CD4-positive, alpha-beta T cell treated with Interleukin-6 at 100 ng/mL for 8 hours (primary cell): ENCODE measurements at regions not wholly inside any gene's neighbourhood (a gene's known extent, or its start where the extent isn't known, plus 50 kb on each side); places are given as distances from the start of the nearest gene placed in this dataset.
"Not testable (repeated sequence)": the region's sequence is repeated elsewhere in the genome, so short reads cannot be mapped to it uniquely, and the experiment has no call there.

Experiments used
- DNase-seq: peaks from one replicate; pipeline ENCODE4 v3.0.0-alpha.2; 2020; ENCODE audit warnings: mixed read lengths, low spot score

GRCh38 chr3:28149960-28150359, 91.5 kb upstream of the CMC1 start:
- DNase-seq, result no peak

GRCh38 chr3:28150465-28151206, 90.8 kb upstream of the CMC1 start:
- no peak for DNase-seq

- no peak for DNase-seq
Observed at GRCh38 chr3:28151207-28151550, 90.2 kb upstream of the CMC1 start.

- DNase-seq, result no peak
Observed at GRCh38 chr3:28151608-28152228, 89.7 kb upstream of the CMC1 start.

- no peak for DNase-seq
Observed at GRCh38 chr3:28155631-28156030, 85.8 kb upstream of the CMC1 start.

GRCh38 chr3:28156599-28156998, 84.8 kb upstream of the CMC1 start:
- DNase-seq, result not testable (repeated sequence)

- peak; percentile 10 for DNase-seq
Observed at GRCh38 chr3:28171962-28172361, 69.5 kb upstream of the CMC1 start.

GRCh38 chr3:28172748-28173147, 68.7 kb upstream of the CMC1 start:
- DNase-seq, result no peak

- DNase-seq, result no peak
Observed at GRCh38 chr3:28173836-28174235, 67.6 kb upstream of the CMC1 start.

GRCh38 chr3:28186748-28187147, 54.7 kb upstream of the CMC1 start:
- no peak for DNase-seq

- DNase-seq, result no peak
Observed at GRCh38 chr3:28188686-28189085, 52.7 kb upstream of the CMC1 start.

GRCh38 chr3:28191363-28191762, 50.1 kb upstream of the CMC1 start:
- DNase-seq, result no peak
